Stimulated activated naive B cell treated with anti-CD40 and anti-IgM and Interleukin-4, amounts not matched to agents 10 μg/mL and 1 μg/mL and 100 μg/mL, for 72 hours (primary cell): ENCODE measurements at regions not wholly inside any gene's neighbourhood (a gene's known extent, or its start where the extent isn't known, plus 50 kb on each side); places are given as distances from the start of the nearest gene placed in this dataset.

Experiments
- ATAC-seq, 2 donors: fragments of 150-1000 bp; cut with Tn5 transposase; replicated peaks; 2 replicates each; pipeline ENCODE4 v1.10.0; 2021; ENCODE audit warnings: moderate library complexity in 1 of 2
- DNase-seq: peaks from one replicate; pipeline ENCODE4 v3.0.0; 2021
- H3K27ac Mint-ChIP-seq: one replicate; pipeline ENCODE4 v1.8.0; 2022; ENCODE audit warnings: mild to moderate bottlenecking, mixed read lengths
- H3K27me3 Mint-ChIP-seq, 2 donors: one replicate each; pipeline ENCODE4 v1.8.0; 2022; ENCODE audit warnings: mixed read lengths in 2 of 2
- H3K36me3 Mint-ChIP-seq, 2 donors: one replicate each; pipeline ENCODE4 v1.8.0; 2022; ENCODE audit warnings: mixed read lengths in 2 of 2, mild to moderate bottlenecking in 1 of 2
- H3K4me1 Mint-ChIP-seq, 2 donors: one replicate each; pipeline ENCODE4 v1.8.0; 2022; ENCODE audit warnings: mixed read lengths in 2 of 2, mild to moderate bottlenecking in 1 of 2
- H3K4me3 Mint-ChIP-seq, 2 donors: one replicate each; pipeline ENCODE4 v1.8.0; 2022; ENCODE audit warnings: mild to moderate bottlenecking in 2 of 2, mixed read lengths in 2 of 2, moderate library complexity in 1 of 2
- H3K9me3 Mint-ChIP-seq, 2 donors: one replicate each; pipeline ENCODE4 v1.8.0; 2022; ENCODE audit warnings: mixed read lengths in 2 of 2, mild to moderate bottlenecking in 1 of 2

DNA sequence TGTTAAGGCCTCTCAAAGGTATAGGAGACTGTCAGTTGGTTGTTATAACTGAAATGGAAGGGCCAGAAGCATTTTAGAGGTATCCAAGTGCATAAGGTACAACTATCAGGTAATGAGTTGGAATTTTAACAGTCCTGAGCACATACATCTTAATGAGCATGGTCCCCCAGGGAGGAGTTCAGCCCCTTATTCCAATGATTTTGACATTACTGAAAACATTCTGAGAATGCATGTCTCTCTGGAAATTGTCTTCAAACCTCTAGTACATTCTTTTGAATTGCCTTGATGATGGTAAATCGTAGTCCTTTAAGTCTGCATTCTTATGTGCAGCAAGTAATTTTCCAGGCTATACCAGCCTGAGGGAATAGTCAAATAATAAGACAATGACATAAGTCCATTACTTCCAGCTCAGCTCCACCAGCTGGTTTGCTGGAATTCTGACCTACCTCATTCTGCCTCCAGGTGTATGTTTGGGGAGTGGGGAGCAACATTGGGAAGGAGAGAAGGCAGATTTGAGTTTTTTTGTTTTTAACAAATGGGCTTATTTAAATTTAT is 239.2 kb downstream of the MSRB3 start:
- Mint-ChIP-seq H3K4me1 (no peaks in the 10 kb centered on the region), H3K27ac (no peak overlapping the region)
- ATAC-seq = no peak

DNA sequence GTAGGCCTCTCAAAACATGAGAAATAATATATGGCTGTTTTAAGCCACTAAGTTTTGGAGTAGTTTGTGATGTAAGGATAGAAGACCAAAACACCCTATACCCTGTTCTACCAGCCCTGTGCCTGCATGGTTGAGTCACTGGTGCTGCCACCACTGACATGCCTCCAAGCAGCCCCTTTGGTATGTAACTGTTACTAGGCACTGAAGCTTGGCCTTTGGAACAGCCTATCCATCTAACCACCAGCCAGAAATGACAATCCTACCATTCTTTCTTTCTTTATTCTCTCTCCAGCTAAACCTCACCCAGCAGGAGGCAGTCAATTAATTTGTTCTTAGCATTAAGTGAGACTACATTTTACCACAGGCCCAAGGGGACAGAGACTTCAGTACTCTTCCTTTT is 240.3 kb downstream of the MSRB3 start:
- Mint-ChIP-seq H3K9me3 (no peaks in the 10 kb centered on the region), H3K4me3 (no peak overlapping the region), H3K4me1 (no peaks in the 10 kb centered on the region), H3K27me3 (no peaks in the 10 kb centered on the region), H3K36me3 (no peaks in the 10 kb centered on the region), H3K27ac (no peak overlapping the region)
- no peak for DNase-seq
- no peak for ATAC-seq

More for the DNA sequence above, 239.2 kb downstream of the MSRB3 start:
- no peaks in the 10 kb centered on the region for H3K27me3 Mint-ChIP-seq
- H3K4me3 Mint-ChIP-seq = no peak overlapping the region
- H3K9me3 Mint-ChIP-seq = no peaks in the 10 kb centered on the region
- no peaks in the 10 kb centered on the region for H3K36me3 Mint-ChIP-seq
- DNase-seq = no peak

DNA sequence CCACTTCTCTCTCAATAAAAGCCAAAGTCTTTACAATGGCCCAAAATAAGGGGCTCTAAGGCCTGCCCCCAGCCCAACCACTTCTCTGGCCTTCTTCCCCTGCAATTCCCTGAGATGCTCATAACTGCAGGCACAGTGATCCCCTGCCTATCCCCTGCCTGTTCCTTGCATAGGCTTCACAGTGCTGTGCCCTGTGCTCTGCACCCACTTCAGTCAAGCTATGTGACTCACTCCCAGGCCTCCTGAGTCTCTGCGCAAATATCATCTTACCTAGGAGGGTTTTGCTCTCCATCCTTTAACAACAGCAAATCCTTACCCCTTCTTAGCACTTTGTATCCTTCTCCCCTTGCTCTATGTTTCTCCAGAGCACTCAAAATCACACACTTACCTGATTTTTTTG is 242.2 kb downstream of the MSRB3 start:
- Mint-ChIP-seq H3K27me3 (no peaks in the 10 kb centered on the region), H3K9me3 (peaks cover 0 to 2% of the 10 kb centered on the region in 2 donors), H3K4me1 (no peaks in the 10 kb centered on the region), H3K27ac (no peak overlapping the region), H3K4me3 (no peak overlapping the region), H3K36me3 (no peaks in the 10 kb centered on the region)
- DNase-seq (no peak), ATAC-seq (no peak)

DNA sequence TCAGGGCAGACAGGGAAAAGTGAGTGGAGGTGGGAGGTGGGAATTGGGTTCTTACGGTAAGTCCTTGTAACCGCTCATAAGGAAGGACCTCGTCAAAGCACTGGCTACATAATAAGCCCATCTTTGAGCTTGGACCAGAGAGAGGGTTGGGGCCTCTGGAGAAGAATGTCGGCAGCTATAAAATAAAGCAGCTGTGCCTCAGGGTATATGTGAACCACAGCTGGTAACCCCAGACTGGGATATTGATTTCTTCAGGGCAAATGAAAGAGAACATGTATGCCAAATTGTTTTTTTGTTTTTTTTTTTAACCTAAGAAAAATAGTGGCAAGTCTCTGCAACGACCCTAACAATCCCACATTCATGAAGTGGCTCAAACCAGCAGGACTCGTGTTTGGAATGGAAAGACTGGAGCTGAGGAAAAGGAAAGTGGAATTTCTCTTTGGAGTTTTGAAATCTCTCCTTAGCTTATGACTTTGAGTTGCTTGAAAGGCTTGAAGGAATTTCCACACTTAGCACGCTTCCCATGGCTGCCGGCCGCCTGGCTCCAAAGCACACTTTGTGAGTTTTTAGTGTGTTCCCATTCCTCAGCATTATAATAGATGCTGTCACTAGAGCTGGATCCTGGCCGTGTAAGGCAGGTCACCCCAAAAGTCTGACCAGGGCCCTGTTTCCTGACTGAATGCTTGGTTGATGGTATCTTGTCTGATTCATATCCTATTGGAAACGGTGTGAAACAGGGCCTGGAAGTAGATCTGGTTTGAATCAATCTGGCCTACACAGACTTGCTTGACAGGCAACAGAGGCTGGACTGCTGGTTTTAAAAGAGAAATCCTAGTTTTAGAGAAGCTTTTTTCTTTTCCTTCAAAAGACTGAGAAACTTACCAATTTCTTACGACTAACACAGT is 244.7 kb downstream of the MSRB3 start:
- peaks cover 0 to 2% of the 10 kb centered on the region in 2 donors for H3K9me3 Mint-ChIP-seq
- no peak overlapping the region for H3K4me3 Mint-ChIP-seq
- no peak for DNase-seq
- H3K27ac Mint-ChIP-seq = no peak overlapping the region
- ATAC-seq = no peak
- no peaks in the 10 kb centered on the region for H3K36me3 Mint-ChIP-seq
- no peaks in the 10 kb centered on the region for H3K27me3 Mint-ChIP-seq
- no peaks in the 10 kb centered on the region for H3K4me1 Mint-ChIP-seq

GRCh38 chr12:65524666-65525065 is 246.2 kb downstream of the MSRB3 start:
- H3K4me3 Mint-ChIP-seq = no peak overlapping the region
- no peak for DNase-seq
- H3K27me3 Mint-ChIP-seq = no peaks in the 10 kb centered on the region

GRCh38 chr12:65525491-65526141 is 247.1 kb downstream of the MSRB3 start:
- no peak overlapping the region for H3K27ac Mint-ChIP-seq
- no peak overlapping the region for H3K4me3 Mint-ChIP-seq
- ATAC-seq = no peak
- H3K36me3 Mint-ChIP-seq = no peaks in the 10 kb centered on the region
- H3K4me1 Mint-ChIP-seq = no peaks in the 10 kb centered on the region
- DNase-seq = no peak
- no peaks in the 10 kb centered on the region for H3K27me3 Mint-ChIP-seq
- H3K9me3 Mint-ChIP-seq = peaks cover 0 to 2% of the 10 kb centered on the region in 2 donors

More at GRCh38 chr12:65524666-65525065, 246.2 kb downstream of the MSRB3 start:
- no peaks in the 10 kb centered on the region for H3K36me3 Mint-ChIP-seq
- H3K27ac Mint-ChIP-seq = no peak overlapping the region
- H3K9me3 Mint-ChIP-seq = peaks cover 0 to 2% of the 10 kb centered on the region in 2 donors
- H3K4me1 Mint-ChIP-seq = no peaks in the 10 kb centered on the region
- no peak for ATAC-seq

DNA sequence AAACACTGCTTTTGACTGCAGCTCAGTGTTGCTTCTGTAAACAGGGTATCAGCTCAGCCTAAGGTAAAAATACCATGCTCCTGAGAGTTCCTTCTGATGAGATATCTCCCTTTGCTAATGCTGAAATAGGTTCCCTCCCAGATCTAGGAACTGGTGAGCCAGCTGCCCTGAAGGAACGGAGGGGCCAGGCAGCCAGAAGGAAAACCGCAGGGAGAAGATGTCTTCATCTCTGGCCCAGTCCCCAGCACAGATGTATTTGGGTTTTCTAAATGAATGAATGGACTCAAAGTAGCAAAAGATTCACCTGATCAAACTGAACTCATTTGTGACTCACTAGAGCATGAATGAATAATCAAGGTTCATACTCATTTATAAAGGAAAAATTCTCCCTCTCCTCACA is 247.8 kb downstream of the MSRB3 start:
- Mint-ChIP-seq H3K9me3 (peaks cover 0 to 2% of the 10 kb centered on the region in 2 donors), H3K36me3 (no peaks in the 10 kb centered on the region), H3K4me3 (no peak overlapping the region), H3K27ac (no peak overlapping the region), H3K4me1 (no peaks in the 10 kb centered on the region), H3K27me3 (no peaks in the 10 kb centered on the region)
- DNase-seq = no peak
- no peak for ATAC-seq

DNA sequence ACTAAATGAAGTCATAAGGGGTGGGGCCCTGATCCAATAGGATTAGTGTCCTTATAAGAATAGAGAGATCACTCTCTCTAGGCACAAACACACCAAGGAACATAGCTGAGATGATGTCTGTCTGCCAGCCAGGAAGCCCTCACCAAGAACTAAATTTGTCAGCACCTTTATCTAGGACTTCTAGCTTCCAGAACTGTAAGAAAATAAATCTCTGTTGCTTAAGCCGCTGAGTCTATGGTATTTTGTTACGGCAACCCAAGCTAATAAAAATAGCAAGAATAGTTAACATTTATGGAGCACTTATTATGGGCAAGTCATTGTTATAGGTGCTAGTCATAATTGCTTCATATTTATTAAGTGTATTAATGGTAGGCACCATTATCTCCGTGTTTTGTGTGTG is 249.6 kb downstream of the MSRB3 start:
- H3K36me3 Mint-ChIP-seq = no peaks in the 10 kb centered on the region
- no peak for DNase-seq

GRCh38 chr12:65529106-65529505 is 250.6 kb downstream of the MSRB3 start:
- ATAC-seq = no peak
- H3K4me3 Mint-ChIP-seq = no peak overlapping the region
- no peaks in the 10 kb centered on the region for H3K27me3 Mint-ChIP-seq
- peaks cover 0 to 5% of the 10 kb centered on the region in 2 donors for H3K4me1 Mint-ChIP-seq
- H3K36me3 Mint-ChIP-seq = no peaks in the 10 kb centered on the region
- no peak overlapping the region for H3K27ac Mint-ChIP-seq
- no peaks in the 10 kb centered on the region for H3K9me3 Mint-ChIP-seq
- DNase-seq = no peak

More for the DNA sequence above, 249.6 kb downstream of the MSRB3 start:
- H3K4me1 Mint-ChIP-seq = peaks cover 0 to 1% of the 10 kb centered on the region in 2 donors
- ATAC-seq = no peak
- H3K27ac Mint-ChIP-seq = no peak overlapping the region
- H3K9me3 Mint-ChIP-seq = peaks cover 0 to 2% of the 10 kb centered on the region in 2 donors
- no peak overlapping the region for H3K4me3 Mint-ChIP-seq
- H3K27me3 Mint-ChIP-seq = no peaks in the 10 kb centered on the region

DNA sequence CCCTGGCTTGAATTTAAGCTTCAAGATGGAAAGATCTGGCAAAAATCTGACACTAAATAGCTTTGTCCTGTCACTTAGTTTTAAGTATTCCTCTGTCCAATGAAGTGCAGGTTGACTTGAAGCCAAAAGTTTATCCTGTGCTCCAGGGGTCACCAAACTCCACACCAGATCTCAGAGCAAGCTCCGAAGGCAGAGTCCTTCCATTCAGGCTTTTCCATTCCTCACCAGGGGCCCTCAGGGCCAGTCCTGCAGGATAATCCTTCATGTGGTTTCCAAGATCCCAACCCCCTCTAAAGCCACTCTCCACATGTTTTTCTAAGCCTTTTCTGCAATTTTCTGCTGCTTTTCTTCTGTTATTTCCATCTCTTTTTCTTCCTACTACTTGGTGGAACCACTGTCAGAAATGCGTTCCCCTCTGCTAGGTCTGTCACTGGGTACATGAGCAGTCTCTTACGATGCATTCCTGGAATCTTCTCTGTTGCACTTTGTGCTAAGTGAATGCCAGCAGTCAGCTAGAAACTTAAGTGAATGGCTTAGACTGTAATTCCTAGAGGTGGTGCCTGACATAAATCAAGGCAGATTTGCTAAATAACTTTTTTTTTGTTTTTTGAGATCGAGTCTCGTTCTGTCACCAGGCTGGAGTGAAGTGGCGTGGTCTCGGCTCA is 251.4 kb downstream of the MSRB3 start:
- no peak for ATAC-seq
- Mint-ChIP-seq H3K9me3 (no peaks in the 10 kb centered on the region), H3K27me3 (peaks cover 0 to under 1% of the 10 kb centered on the region in 2 donors)

DNA sequence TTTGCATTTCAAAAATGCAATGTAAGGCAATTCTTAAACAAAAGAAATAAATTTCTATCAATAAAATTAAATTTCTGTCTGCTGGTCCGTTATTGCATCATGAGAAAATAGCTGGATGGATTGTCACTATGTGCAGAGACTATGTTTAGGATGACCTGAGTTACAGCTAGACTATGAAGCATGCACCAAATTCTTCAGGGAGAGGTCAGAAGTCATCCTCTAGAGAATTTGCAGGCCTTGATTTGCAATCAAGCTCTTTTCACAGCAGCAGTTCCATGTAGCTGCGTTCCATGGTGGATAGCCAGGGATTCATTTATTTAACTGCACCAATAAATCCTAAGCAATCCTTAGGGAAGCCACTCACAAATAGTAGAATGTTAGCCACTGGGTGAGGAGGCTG is 253.7 kb downstream of the MSRB3 start:
- H3K4me1 Mint-ChIP-seq = peaks cover 0 to 5% of the 10 kb centered on the region in 2 donors
- H3K27me3 Mint-ChIP-seq = peaks cover 0 to 8% of the 10 kb centered on the region in 2 donors
- no peak overlapping the region for H3K27ac Mint-ChIP-seq
- no peaks in the 10 kb centered on the region for H3K9me3 Mint-ChIP-seq
- DNase-seq = no peak
- no peak for ATAC-seq
- H3K4me3 Mint-ChIP-seq = no peak overlapping the region
- no peaks in the 10 kb centered on the region for H3K36me3 Mint-ChIP-seq

More for the DNA sequence above, 251.4 kb downstream of the MSRB3 start:
- Mint-ChIP-seq H3K36me3 (no peaks in the 10 kb centered on the region), H3K4me3 (no peak overlapping the region), H3K27ac (no peak overlapping the region), H3K4me1 (peaks cover 0 to 5% of the 10 kb centered on the region in 2 donors)
- no peak for DNase-seq

DNA sequence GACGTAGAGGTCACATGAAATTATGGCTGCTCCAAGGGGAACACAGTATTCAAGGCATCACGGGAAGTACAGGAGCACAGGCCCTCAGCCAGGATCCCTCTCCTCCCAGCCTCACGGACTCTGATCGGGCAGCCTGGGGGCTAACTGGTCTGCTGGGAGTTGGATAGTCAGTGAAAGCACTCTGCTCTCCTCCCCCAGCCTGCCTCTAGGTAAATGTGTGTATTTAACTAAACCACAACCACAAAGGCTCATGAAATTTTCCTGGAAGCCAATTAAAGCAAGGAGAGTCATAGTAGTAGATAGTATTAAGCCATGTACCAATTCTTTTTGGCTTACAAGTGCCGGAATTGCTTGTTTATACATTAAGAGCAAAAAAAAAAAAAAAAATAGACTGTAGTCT is 254.3 kb downstream of the MSRB3 start:
- H3K4me3 Mint-ChIP-seq = no peak overlapping the region
- H3K9me3 Mint-ChIP-seq = peaks cover 0 to under 1% of the 10 kb centered on the region in 2 donors
- no peak overlapping the region for H3K27ac Mint-ChIP-seq
- H3K36me3 Mint-ChIP-seq = no peaks in the 10 kb centered on the region
- DNase-seq = no peak
- peaks cover 0 to 5% of the 10 kb centered on the region in 2 donors for H3K4me1 Mint-ChIP-seq
- no peak for ATAC-seq
- H3K27me3 Mint-ChIP-seq = peaks cover 0 to 8% of the 10 kb centered on the region in 2 donors

DNA sequence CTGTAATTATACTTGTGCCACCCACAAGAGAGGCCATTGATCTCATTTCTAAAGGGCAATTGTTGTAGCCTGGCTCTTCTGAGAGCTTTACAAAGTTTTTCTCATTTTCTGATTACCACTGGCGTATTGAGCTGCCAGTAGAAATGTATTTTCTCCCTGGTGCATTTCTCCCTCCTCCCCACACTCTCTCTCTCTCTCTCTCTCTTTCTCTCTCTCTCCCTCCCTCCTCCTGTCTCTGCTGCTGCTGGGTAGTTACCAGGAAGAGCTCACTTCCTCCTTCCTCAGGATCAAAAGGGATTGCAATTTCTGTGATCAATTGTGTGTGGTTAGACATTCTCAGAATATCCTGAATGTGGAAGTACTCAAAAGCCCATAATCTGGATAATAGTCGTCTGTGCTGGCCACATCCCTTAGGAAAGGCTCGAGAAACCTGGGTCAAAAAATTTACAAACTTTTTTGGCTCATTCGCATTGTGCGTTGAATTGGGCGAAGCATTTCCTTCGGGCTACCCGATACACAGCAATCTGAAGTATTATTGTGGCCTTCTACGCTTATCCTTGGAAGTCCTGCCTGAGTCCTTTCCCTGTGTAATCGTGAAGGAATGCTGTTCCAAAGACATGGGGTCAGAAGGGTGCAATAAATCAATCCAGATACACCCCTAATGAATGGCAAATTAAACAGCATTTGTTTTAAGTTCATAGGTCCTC is 254.8 kb downstream of the MSRB3 start:
- Mint-ChIP-seq H3K27ac (no peak overlapping the region), H3K36me3 (no peaks in the 10 kb centered on the region), H3K27me3 (peaks cover 0 to 8% of the 10 kb centered on the region in 2 donors), H3K4me1 (peaks cover 0 to 5% of the 10 kb centered on the region in 2 donors), H3K9me3 (peaks cover 2 to 4% of the 10 kb centered on the region in 2 donors), H3K4me3 (no peak overlapping the region)
- no peak for ATAC-seq
- no peak for DNase-seq
